GM21390 (cell line): ENCODE measurements at regions not wholly inside any gene's neighbourhood (a gene's known extent, or its start where the extent isn't known, plus 50 kb on each side); places are given as distances from the start of the nearest gene placed in this dataset.
A peak's percentile ranks its signal among the peaks of the same experiment; 100 is the strongest.
"Not testable (repeated sequence)": the region's sequence is repeated elsewhere in the genome, so short reads cannot be mapped to it uniquely, and the experiment has no call there.

Source experiments
- ATAC-seq: cut with Tn5 transposase; IDR thresholded peaks from one replicate; pipeline ENCODE4 v1.9.1; 2021; ENCODE audit not compliant: unreplicated experiment

DNA sequence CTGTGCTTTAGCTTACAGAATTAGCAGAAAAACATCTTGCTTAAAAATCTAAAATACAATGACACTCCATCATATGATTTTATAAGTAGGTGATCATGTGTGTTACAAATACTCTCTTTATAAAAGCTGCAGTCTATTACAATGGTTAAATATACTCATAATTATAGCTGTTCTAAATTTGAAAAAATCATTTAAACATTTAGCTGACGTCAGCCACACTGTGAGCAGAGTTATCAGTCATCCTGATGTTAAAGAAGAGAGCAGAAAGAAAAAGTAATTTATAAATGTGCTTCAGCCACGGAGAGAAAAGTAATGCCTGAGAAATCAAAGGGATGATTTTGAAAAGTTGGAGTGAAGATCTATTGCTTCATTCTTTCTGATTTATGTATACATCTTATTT lies 1325.9 kb upstream of the B3GALT2 start:
- ATAC-seq: no peak

GRCh38 chr1:194503209-194503608 lies 1316.8 kb upstream of the B3GALT2 start:
- ATAC-seq: peak; percentile 60

DNA sequence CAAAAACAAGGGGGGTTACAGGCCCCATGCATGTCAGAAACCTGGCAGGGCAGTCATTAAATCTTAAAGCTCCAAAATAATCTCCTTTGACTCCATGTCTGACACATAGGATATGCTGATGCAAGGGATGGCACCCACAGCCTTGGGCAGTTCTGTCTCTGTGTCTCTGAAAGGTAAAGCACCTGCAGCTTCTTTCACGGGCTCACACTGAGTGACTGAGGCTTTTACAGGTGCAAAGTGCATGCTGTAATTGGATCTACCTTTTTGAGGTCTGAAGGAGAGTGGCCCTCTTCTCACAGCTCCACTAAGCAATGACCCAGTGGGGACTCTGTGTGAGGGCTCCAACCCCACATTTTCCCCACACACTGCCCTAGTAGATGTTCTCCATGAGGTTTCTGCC lies 1309.0 kb upstream of the B3GALT2 start:
- no peak for ATAC-seq

DNA sequence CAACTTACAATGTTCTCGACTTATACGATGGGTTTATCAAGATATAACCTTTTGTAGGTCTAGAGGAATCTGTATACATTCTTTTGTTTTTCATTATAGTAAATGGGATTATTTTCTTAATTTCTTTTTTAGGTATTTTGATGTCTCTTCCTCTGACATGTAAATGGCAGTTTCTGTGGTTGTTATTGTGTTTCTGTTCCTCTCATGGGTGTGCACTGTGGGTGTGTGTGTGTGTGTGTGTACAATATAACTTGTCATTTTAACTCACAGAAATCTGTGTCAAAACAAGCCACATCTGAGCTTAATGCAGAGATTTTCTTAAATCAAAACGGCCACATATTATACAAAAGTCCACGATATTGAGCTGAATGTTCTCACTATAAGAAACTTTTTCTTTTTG lies 1300.8 kb upstream of the B3GALT2 start:
- no peak for ATAC-seq

GRCh38 chr1:194485432-194485831 lies 1299.0 kb upstream of the B3GALT2 start:
- ATAC-seq: no peak

DNA sequence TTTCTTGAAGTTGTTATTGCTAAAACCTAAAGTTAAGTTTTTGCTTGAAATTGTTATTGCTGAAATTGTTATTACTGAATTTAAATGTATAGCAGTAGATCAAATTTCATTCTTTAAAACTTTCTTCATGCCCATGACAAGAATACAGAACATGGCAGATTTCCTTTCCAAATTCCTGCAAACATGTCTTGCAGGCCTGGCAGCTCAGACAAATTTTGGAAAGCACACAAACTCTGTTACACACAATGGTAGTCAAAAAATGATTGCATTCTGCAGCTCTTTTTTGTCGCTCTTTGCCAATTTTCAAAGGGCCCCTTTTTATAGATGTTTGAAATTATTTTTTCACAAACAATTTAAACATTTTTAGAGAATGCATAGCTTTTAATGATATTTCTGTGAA lies 1292.3 kb upstream of the B3GALT2 start:
- no peak for ATAC-seq

DNA sequence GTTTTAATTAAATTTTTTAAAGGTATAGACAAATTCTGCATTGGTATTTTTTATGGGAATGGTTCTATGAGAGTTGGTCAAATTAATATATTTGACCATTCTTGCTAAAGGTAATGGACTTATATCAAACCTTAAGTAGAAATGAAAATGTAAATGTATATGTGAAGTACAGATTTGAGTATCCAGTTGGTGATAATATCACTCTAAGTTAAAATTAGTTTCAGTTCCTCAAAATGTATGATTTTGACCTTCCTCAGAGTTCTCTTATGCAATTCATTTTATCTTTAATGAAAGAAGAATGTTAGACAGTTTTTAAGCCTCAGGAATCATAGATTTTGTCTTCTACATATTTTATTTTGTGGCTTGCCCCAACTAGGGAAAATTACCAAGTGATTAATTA lies 1291.5 kb upstream of the B3GALT2 start:
- ATAC-seq: peak; percentile 89

GRCh38 chr1:194476872-194477271 lies 1290.5 kb upstream of the B3GALT2 start:
- ATAC-seq: no peak

- no peak for ATAC-seq
These were observed 1289.9 kb upstream of the B3GALT2 start for GRCh38 chr1:194476351-194476750.

DNA sequence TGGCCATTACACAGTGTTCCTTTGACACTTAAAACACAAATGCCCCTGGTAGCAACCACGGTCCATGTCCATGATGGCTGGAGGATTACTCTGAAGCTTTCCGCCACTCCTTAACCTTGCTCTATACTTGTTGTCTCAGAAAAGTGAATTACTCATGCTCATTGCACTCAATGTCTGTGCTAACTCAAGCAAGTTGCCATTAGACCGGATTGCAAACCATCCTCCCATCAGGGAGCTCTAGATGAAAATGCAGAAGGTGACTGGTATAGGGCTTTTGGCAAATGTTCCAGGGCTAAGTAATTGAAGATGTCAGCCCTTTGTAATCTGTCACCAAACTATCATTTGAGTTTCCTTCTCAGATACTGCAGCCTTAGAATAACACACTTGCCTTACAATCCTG lies 1288.3 kb upstream of the B3GALT2 start:
- no peak for ATAC-seq

- no peak for ATAC-seq
These were observed 1287.4 kb upstream of the B3GALT2 start for GRCh38 chr1:194473766-194474165.

- no peak for ATAC-seq
These were observed 1282.9 kb upstream of the B3GALT2 start for GRCh38 chr1:194469282-194469681.

- ATAC-seq: no peak
These were observed 1280.3 kb upstream of the B3GALT2 start for GRCh38 chr1:194466706-194467105.

DNA sequence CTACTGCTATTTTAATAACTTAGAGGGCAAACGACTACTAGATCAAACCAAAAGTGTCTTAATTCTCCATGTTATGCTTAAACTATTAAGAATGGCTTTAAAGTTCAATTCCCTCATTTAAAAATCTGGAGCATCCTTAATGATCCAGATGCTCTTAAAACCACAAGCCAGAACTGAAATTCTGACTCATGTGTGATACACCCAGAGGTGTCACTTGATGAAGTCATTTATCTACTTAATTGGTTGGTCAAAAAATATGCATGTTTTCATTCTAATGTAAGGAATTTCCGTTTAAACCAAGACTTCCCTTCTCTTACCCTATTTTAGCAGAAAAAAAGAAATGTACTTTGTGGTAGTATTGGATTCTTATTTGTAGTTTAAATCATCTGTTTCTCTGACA lies 1261.2 kb upstream of the B3GALT2 start:
- no peak for ATAC-seq

DNA sequence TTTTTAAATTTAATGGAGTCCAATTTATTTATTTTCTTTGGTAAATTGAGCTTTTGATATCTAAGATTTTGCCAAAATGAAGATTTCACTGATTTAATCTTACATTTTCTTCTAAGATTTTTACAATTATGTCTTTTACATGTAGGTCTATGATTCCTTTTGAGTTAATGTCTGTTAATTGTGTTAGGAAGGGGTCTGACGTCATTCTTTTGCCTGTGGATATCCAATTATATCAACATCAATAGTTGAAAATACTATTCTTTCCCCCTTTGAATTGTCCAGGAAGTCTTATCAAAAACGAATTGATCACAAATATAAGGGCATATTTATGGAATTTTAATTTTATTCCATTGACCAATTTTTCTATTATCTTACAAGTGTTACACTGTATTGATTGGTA lies 1258.8 kb upstream of the B3GALT2 start:
- no peak for ATAC-seq

DNA sequence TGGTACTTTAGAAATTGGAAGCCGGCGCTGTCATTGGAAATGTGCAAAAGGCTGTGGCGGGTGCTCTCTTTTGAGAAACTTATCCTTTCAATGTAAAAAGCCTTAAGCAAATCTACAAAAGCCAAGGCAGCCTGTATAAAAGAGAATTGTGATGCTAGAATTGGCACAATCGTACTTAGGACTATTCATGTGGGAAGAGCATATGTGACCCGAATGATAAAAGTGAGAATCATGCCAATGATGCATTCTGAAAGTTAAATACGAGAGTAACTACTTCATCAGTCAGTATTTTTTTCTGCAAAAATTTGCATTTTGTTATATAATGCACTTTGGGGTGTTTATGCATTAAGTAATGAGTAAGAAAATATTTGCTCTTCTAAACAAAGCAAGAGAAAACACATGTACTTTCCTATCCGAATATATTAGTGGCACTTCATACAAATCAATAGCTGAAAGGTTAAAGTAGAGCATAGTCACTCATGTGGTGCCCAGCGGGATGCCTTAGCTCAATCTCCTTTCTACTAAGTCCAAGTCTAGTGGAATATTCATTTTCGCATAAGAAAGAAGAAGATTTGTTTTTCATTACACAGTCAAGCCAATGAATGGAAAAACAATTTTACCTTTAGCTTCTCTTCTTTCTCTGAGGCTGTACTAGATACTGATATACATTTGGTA lies 1256.6 kb upstream of the B3GALT2 start:
- no peak for ATAC-seq

- no peak for ATAC-seq
These were observed 1250.7 kb upstream of the B3GALT2 start for GRCh38 chr1:194437135-194437534.

- no peak for ATAC-seq
These were observed 1244.7 kb upstream of the B3GALT2 start for GRCh38 chr1:194431121-194431520.

- ATAC-seq: no peak
These were observed 1234.3 kb upstream of the B3GALT2 start for GRCh38 chr1:194420706-194421105.

DNA sequence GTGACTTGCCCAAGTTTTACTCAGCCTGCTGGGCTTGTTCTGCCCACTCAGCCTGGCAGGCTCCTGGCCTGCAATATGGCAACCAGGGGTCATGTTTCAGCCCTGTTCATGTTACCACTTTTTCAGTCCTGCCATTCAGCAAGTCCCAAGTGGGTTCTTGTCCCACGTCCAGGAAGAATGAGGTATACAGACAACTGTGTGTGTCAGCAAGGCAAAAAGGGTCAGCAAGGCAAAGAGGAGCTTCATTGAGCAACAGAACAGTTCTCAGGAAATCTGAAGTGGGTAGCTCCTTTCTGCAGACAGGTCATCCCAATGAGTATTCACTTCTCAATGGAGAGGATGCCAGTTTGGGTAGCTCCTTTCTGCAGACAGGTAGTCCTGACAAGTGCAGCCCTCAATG lies 1233.3 kb upstream of the B3GALT2 start:
- ATAC-seq: no peak

GRCh38 chr1:194410756-194411155 lies 1224.3 kb upstream of the B3GALT2 start:
- no peak for ATAC-seq

GRCh38 chr1:194407238-194407637 lies 1220.8 kb upstream of the B3GALT2 start:
- ATAC-seq: not testable (repeated sequence)

DNA sequence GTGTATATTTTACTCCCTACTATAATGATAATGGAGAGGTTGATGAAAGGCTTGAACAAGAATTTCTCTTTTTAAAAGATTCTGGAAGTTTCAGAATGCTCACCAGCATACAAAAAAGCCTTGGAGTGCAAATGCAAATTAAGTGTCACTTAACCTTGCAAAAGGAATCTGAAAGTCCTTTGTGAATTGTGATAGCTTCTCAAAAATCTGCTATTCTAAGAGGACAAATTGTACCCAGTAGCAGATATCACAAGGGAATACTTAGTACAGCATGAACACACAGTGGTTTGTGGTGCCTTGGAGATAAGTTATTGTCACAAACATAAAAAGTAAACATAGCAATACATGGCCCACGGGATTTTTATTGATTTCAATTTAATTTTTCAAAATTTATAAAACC lies 1208.3 kb upstream of the B3GALT2 start:
- ATAC-seq: no peak
